ENCODE measurements at regions not wholly inside any gene's neighbourhood (a gene's known extent, or its start where the extent isn't known, plus 50 kb on each side); places are given as distances from the start of the nearest gene placed in this dataset.
"Not testable (repeated sequence)": the region's sequence is repeated elsewhere in the genome, so short reads cannot be mapped to it uniquely, and the experiment has no call there.

DNA sequence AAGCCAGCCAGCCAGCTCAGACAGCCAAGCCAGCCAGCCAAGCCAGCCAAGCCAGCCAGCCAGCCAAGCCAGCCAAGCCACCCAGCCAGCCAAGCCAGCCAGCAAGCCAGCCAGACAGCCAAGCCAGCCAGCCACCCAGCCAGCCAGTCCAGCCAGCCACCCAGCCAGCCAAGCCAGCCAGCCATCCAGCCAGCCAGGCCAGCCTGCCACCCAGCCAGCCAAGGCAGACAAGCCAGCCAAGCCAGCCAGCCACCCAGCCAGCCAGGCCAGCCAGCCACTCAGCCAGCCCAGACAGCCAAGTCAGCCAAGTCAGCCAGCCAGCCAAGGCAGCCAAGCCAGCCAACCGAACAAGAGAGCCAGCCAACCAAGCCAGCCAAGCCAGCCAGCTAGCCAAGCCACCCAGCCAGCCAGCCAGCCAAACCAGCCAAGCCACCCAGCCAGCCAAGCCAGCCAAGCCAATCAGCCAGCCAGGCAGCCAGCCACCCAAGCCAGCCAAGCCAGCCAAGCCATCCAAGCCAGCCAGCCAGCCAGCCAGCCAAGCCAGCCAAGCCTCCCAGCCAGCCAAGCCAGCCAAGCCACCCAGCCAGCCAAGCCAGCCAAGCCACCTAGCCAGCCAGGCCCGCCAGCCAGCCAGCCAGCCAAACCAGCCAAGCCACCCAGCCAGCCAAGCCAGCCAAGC, 319.3 kb upstream of the PLGLB2 start:
- TF ChIP-seq HNF4G (IDR thresholded peaks at IDR 0.05); YY1 (IDR thresholded peaks at IDR 0.05); RAD21 (IDR thresholded peaks at IDR 0.05); REST (IDR thresholded peaks at IDR 0.05); RXRA (IDR thresholded peaks at IDR 0.05); MAX (IDR thresholded peaks at IDR 0.05); TAF1 (conservative IDR thresholded peaks at IDR 0.05); ATF3 (IDR thresholded peaks at IDR 0.05); JUND (IDR thresholded peaks at IDR 0.05); SP1 (IDR thresholded peaks at IDR 0.05); ZBTB33 (IDR thresholded peaks at IDR 0.05); FOXA2 (IDR thresholded peaks at IDR 0.05): not testable (repeated sequence)
- TF ChIP-seq, protein P1, sequence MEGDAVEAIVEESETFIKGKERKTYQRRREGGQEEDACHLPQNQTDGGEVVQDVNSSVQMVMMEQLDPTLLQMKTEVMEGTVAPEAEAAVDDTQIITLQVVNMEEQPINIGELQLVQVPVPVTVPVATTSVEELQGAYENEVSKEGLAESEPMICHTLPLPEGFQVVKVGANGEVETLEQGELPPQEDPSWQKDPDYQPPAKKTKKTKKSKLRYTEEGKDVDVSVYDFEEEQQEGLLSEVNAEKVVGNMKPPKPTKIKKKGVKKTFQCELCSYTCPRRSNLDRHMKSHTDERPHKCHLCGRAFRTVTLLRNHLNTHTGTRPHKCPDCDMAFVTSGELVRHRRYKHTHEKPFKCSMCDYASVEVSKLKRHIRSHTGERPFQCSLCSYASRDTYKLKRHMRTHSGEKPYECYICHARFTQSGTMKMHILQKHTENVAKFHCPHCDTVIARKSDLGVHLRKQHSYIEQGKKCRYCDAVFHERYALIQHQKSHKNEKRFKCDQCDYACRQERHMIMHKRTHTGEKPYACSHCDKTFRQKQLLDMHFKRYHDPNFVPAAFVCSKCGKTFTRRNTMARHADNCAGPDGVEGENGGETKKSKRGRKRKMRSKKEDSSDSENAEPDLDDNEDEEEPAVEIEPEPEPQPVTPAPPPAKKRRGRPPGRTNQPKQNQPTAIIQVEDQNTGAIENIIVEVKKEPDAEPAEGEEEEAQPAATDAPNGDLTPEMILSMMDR (IDR thresholded peaks at IDR 0.05; ENCODE audit: low read depth, low read length, missing input control) = not testable (repeated sequence)
